Endothelial cell (in vitro differentiated cells): ENCODE measurements at regions not wholly inside any gene's neighbourhood (a gene's known extent, or its start where the extent isn't known, plus 50 kb on each side); places are given as distances from the start of the nearest gene placed in this dataset.

ENCODE experiments used
- DNase-seq: peaks from one replicate; pipeline ENCODE4 v3.0.0; 2021; ENCODE audit warnings: low spot score
- H3K27ac Mint-ChIP-seq: one replicate; pipeline ENCODE4 v1.8.0; 2021; ENCODE audit warnings: mixed read lengths, inconsistent platforms; ENCODE audit not compliant: unreplicated experiment
- H3K27me3 Mint-ChIP-seq: one replicate; pipeline ENCODE4 v1.8.0; 2021; ENCODE audit warnings: mild to moderate bottlenecking, moderate library complexity, mixed read lengths, inconsistent platforms; ENCODE audit not compliant: unreplicated experiment
- H3K36me3 Mint-ChIP-seq: one replicate; pipeline ENCODE4 v1.8.0; 2021; ENCODE audit warnings: mild to moderate bottlenecking, low read depth, mixed read lengths, inconsistent platforms; ENCODE audit not compliant: unreplicated experiment
- H3K4me1 Mint-ChIP-seq: one replicate; pipeline ENCODE4 v1.8.0; 2021; ENCODE audit warnings: mild to moderate bottlenecking, mixed read lengths, inconsistent platforms; ENCODE audit not compliant: unreplicated experiment
- H3K4me3 Mint-ChIP-seq: one replicate; pipeline ENCODE4 v1.8.0; 2021; ENCODE audit warnings: mild to moderate bottlenecking, mixed read lengths, inconsistent platforms; ENCODE audit not compliant: unreplicated experiment
- H3K9me3 Mint-ChIP-seq: one replicate; pipeline ENCODE4 v1.8.0; 2021; ENCODE audit warnings: mixed read lengths, inconsistent platforms; ENCODE audit not compliant: unreplicated experiment
- CTCF ChIP-seq: fragments of 200-600 bp; sonication (generic); IDR thresholded peaks from one replicate; pipeline ENCODE4 v1.5.0; 2021; ENCODE audit warnings: antibody characterized with exemption; ENCODE audit not compliant: unreplicated experiment

DNA sequence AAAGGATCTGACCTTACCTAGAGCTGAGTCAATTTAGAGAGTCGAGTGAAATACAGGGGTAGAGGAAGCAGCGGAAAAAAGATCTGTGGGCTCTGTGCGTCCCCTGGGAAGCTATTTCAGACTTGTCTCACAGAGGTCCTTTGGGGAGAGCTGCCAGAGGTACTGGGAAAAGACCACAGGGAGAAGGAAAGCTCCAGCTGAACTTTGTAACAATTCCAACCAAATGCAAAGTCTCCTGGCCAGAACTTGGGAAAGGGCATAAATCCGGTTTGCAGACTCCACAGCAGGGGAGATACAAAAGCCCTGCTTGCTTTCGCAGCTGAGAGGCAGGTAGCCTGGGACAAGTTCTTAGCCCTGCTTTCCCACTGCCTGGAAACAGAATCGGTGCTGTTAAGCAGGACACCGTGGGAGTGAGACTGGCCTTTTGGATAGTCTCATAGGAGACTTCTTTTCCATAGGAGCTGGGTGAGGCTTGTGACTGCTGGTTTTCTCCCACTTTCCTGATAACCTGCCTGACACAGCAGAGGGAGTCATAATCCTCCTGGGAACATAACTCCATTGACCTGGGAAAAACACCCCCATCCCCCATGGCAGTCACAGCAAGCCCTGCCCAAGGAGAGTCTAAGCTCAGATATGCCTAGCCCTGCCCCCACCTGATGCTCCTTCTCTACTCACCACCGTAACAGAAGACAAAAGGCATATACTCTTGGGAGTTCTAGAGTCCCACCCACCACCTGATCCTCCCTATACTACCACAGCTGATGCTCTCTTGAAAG, 926.2 kb downstream of the KCNMA1 start:
- Mint-ChIP-seq H3K9me3 (no peaks in the 10 kb centered on the region), H3K36me3 (no peaks in the 10 kb centered on the region), H3K4me3 (no peak overlapping the region), H3K4me1 (no peaks in the 10 kb centered on the region), H3K27ac (no peak overlapping the region), H3K27me3 (no peaks in the 10 kb centered on the region)
- TF ChIP-seq CTCF: no peak
- no peak for DNase-seq

DNA sequence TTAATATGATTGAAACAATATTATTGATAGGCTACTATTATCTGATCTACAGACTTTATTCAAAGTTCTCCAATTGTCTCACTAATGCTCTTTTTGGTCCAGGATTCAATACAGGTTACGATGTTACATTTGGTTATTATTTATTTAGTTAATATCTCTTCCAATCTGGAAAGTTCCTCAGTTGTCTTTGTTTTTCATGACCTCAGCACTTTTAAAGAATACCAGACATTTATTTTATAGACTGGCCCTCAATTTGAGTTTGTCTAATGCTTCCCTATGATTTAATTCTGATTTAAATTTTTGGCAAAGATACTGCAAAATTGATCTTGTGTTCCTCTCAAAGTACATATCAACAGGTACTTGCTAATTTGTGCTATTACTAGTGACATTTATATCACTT, 937.4 kb downstream of the KCNMA1 start:
- no peak for DNase-seq
- no peaks in the 10 kb centered on the region for H3K27me3 Mint-ChIP-seq

GRCh38 chr10:76697923-76698322, 939.7 kb downstream of the KCNMA1 start:
- H3K9me3 Mint-ChIP-seq: no peaks in the 10 kb centered on the region
- H3K27ac Mint-ChIP-seq: no peak overlapping the region
- H3K36me3 Mint-ChIP-seq: no peaks in the 10 kb centered on the region
- DNase-seq: no peak
- H3K27me3 Mint-ChIP-seq: no peaks in the 10 kb centered on the region
- no peak overlapping the region for H3K4me3 Mint-ChIP-seq
- no peak for TF ChIP-seq CTCF
- H3K4me1 Mint-ChIP-seq: no peaks in the 10 kb centered on the region

More for the DNA sequence above, 937.4 kb downstream of the KCNMA1 start:
- H3K9me3 Mint-ChIP-seq: no peaks in the 10 kb centered on the region
- no peak for TF ChIP-seq CTCF
- H3K27ac Mint-ChIP-seq: no peak overlapping the region
- no peak overlapping the region for H3K4me3 Mint-ChIP-seq
- no peaks in the 10 kb centered on the region for H3K4me1 Mint-ChIP-seq
- H3K36me3 Mint-ChIP-seq: no peaks in the 10 kb centered on the region

- DNase-seq: no peak
- Mint-ChIP-seq H3K9me3 (peaks cover 5% of the 10 kb centered on the region), H3K4me1 (no peaks in the 10 kb centered on the region), H3K27me3 (no peaks in the 10 kb centered on the region), H3K4me3 (no peak overlapping the region), H3K36me3 (no peaks in the 10 kb centered on the region), H3K27ac (no peak overlapping the region)
- TF ChIP-seq CTCF: no peak
Observed at GRCh38 chr10:76695069-76695468, 942.5 kb downstream of the KCNMA1 start.

DNA sequence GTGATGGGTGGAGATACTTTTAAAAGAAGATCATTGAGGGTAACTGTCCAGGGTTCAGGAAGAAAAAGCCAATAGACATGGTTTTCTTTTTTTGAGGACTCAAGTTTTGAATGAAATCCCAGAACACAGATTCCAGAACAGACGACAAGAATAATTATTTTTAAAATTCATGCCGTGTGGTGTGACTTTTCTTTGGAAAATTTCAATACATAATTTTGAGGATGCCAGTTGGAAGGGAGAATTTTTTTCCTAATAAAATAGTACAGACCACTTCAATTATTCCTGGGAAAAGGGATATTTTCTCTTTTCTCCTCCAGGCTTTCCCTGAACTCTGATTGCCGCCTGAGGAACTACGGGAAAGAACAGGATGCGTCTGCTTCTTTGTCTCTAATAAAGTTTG, 951.4 kb downstream of the KCNMA1 start:
- Mint-ChIP-seq H3K27ac (no peak overlapping the region), H3K4me1 (no peaks in the 10 kb centered on the region), H3K36me3 (no peaks in the 10 kb centered on the region), H3K27me3 (no peaks in the 10 kb centered on the region), H3K4me3 (no peak overlapping the region), H3K9me3 (peaks cover 3% of the 10 kb centered on the region)
- TF ChIP-seq CTCF: no peak
- no peak for DNase-seq
